ENCODE measurements at regions not wholly inside any gene's neighbourhood (a gene's known extent, or its start where the extent isn't known, plus 50 kb on each side); places are given as distances from the start of the nearest gene placed in this dataset.
A peak's percentile ranks its signal among the peaks of the same experiment; 100 is the strongest.

- DNase-seq = no peak
- Mint-ChIP-seq H3K9me3 (ENCODE audit: low read depth, unreplicated experiment) (no peaks in the 10 kb centered on the region), H3K27ac (ENCODE audit: unreplicated experiment) (peak overlapping the region; percentile 98), H3K27me3 (ENCODE audit: unreplicated experiment) (no peaks in the 10 kb centered on the region), H3K36me3 (ENCODE audit: insufficient read depth, unreplicated experiment) (peaks cover 4% of the 10 kb centered on the region), H3K4me3 (ENCODE audit: low read depth, unreplicated experiment) (peak overlapping the region; percentile 52), H3K4me1 (ENCODE audit: low read depth, unreplicated experiment) (peaks cover 35% of the 10 kb centered on the region)
- intact Hi-C loops (cut with micrococcal nuclease; ENCODE audit: unreplicated experiment) = no loop called here
- TF ChIP-seq, protein P1, sequence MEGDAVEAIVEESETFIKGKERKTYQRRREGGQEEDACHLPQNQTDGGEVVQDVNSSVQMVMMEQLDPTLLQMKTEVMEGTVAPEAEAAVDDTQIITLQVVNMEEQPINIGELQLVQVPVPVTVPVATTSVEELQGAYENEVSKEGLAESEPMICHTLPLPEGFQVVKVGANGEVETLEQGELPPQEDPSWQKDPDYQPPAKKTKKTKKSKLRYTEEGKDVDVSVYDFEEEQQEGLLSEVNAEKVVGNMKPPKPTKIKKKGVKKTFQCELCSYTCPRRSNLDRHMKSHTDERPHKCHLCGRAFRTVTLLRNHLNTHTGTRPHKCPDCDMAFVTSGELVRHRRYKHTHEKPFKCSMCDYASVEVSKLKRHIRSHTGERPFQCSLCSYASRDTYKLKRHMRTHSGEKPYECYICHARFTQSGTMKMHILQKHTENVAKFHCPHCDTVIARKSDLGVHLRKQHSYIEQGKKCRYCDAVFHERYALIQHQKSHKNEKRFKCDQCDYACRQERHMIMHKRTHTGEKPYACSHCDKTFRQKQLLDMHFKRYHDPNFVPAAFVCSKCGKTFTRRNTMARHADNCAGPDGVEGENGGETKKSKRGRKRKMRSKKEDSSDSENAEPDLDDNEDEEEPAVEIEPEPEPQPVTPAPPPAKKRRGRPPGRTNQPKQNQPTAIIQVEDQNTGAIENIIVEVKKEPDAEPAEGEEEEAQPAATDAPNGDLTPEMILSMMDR (IDR thresholded peaks at IDR 0.05; ENCODE audit: unreplicated experiment) = no peak
- no TSS peak for BruUV-seq (replicated peaks)
- CTCF ChIA-PET = interaction anchor here (2.0 kb wide), 1 partner anchor 9 kb away, joined by 7 read pairs; no protein-coding TSS in a partner anchor
Measured at GRCh38 chr4:55175779-55176231, 50.4 kb upstream of the KDR start.

DNA sequence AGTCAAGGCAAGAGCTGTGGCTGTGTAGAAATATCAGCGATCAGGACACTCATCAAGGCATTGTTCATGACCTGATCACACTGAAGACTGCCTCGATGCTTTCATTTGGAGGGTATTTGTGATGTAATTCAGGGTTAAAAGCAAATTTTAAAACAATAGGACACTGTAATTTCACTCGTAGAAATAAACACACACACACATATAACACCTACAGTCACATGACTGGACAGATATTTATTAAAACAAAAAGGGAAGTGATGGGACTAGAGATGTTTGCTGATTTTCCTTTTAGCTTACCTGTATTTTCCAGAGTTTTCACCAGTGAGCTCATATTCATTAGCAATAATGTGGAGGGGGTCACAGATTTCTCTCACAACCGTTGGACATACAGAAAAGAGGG lies 51.1 kb upstream of the KDR start:
- no peak overlapping the region for H3K27ac Mint-ChIP-seq (ENCODE audit: unreplicated experiment)
- TF ChIP-seq, protein P1 (IDR thresholded peaks at IDR 0.05; ENCODE audit: unreplicated experiment) = no peak
- H3K9me3 Mint-ChIP-seq (ENCODE audit: low read depth, unreplicated experiment) = no peaks in the 10 kb centered on the region
- peak overlapping the region; percentile 52 for H3K4me3 Mint-ChIP-seq (ENCODE audit: low read depth, unreplicated experiment)
- peaks cover 4% of the 10 kb centered on the region for H3K36me3 Mint-ChIP-seq (ENCODE audit: insufficient read depth, unreplicated experiment)
- CTCF ChIA-PET = no interaction called here
- BruUV-seq (replicated peaks) = no TSS peak
- DNase-seq = no peak
- peaks cover 42% of the 10 kb centered on the region for H3K4me1 Mint-ChIP-seq (ENCODE audit: low read depth, unreplicated experiment)
- intact Hi-C loops (cut with micrococcal nuclease; ENCODE audit: unreplicated experiment) = no loop called here
- no peaks in the 10 kb centered on the region for H3K27me3 Mint-ChIP-seq (ENCODE audit: unreplicated experiment)

GRCh38 chr4:55177461-55177860 lies 52.1 kb upstream of the KDR start:
- Mint-ChIP-seq H3K9me3 (ENCODE audit: low read depth, unreplicated experiment) (no peaks in the 10 kb centered on the region), H3K4me3 (ENCODE audit: low read depth, unreplicated experiment) (no peak overlapping the region), H3K36me3 (ENCODE audit: insufficient read depth, unreplicated experiment) (peaks cover 4% of the 10 kb centered on the region), H3K4me1 (ENCODE audit: low read depth, unreplicated experiment) (peaks cover 44% of the 10 kb centered on the region), H3K27me3 (ENCODE audit: unreplicated experiment) (no peaks in the 10 kb centered on the region), H3K27ac (ENCODE audit: unreplicated experiment) (peak overlapping the region; percentile 54)
- CTCF ChIA-PET = no interaction called here
- no peak for DNase-seq
- TF ChIP-seq, protein P1 (IDR thresholded peaks at IDR 0.05; ENCODE audit: unreplicated experiment) = no peak
- no TSS peak for BruUV-seq (replicated peaks)
- intact Hi-C loops (cut with micrococcal nuclease; ENCODE audit: unreplicated experiment) = no loop called here

DNA sequence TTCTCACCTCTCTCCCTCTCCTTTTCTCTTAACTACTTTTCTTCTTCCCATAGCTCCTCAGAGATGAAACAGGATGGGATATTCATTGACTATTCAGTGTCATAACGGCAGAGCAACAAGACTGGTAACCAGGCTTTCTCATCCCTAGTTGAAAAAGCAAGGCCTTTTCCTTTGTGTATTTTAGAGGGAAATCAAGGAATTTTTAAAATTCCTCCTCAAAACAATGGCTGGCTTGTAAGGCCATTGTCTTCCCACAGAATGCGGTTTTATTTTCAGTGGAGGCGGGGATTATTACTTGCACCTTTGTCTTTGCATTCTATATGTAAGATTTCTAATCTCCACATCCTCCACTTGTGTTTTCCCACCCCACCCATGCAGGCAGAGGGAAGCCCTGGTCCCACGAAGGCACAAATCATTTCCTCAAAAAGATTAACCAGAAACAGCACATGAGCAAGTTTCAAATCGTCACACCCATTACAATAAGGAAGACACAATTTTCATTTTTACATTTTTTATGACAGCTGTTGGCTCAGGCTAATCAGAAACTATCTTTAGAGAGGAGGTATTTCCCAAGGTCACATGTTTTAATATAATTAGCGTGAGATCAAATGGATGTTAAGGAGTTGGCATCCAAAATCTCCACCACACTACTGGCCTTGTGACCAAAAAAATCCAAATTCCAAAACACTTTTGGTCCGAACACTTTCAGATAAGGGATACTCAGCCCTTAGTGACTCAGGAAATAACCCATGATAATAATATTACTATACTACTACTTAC lies 53.0 kb upstream of the KDR start:
- CTCF ChIA-PET = interaction anchor here (0.6 kb wide), 1 partner anchor 130 kb away, joined by 3 read pairs; no protein-coding TSS in a partner anchor
- Mint-ChIP-seq H3K4me3 (ENCODE audit: low read depth, unreplicated experiment) (no peak overlapping the region), H3K9me3 (ENCODE audit: low read depth, unreplicated experiment) (no peaks in the 10 kb centered on the region), H3K27ac (ENCODE audit: unreplicated experiment) (peak overlapping the region; percentile 54), H3K27me3 (ENCODE audit: unreplicated experiment) (no peaks in the 10 kb centered on the region), H3K4me1 (ENCODE audit: low read depth, unreplicated experiment) (peaks cover 39% of the 10 kb centered on the region), H3K36me3 (ENCODE audit: insufficient read depth, unreplicated experiment) (peaks cover 4% of the 10 kb centered on the region)
- no peak for DNase-seq
- intact Hi-C loops (cut with micrococcal nuclease; ENCODE audit: unreplicated experiment) = no loop called here
- TF ChIP-seq, protein P1 (IDR thresholded peaks at IDR 0.05; ENCODE audit: unreplicated experiment) = no peak
- BruUV-seq (replicated peaks) = no TSS peak
